Left ventricle myocardium inferior (tissue), 1 donor: ENCODE measurements at regions not wholly inside any gene's neighbourhood (a gene's known extent, or its start where the extent isn't known, plus 50 kb on each side); places are given as distances from the start of the nearest gene placed in this dataset.
"Not testable (repeated sequence)": the region's sequence is repeated elsewhere in the genome, so short reads cannot be mapped to it uniquely, and the experiment has no call there.

Source experiments
- DNase-seq: peaks from one replicate; pipeline ENCODE4 v3.0.0-alpha.2; 2020
- H3K27ac ChIP-seq: fragments of 200-600 bp; replicated peaks from 2 replicates; pipeline ENCODE4 v1.8.0; 2021
- H3K27me3 ChIP-seq: fragments of 200-600 bp; 2 replicates; pipeline ENCODE4 v1.8.0; 2021; ENCODE audit warnings: low read depth
- H3K36me3 ChIP-seq: fragments of 200-600 bp; 2 replicates; pipeline ENCODE4 v1.8.0; 2021
- H3K4me1 ChIP-seq: fragments of 200-600 bp; 2 replicates; pipeline ENCODE4 v1.8.0; 2021
- H3K4me3 ChIP-seq: fragments of 200-600 bp; 2 replicates; pipeline ENCODE4 v1.8.0; 2021; ENCODE audit warnings: mild to moderate bottlenecking, moderate library complexity
- H3K9me3 ChIP-seq: fragments of 200-600 bp; replicated peaks from 2 replicates; pipeline ENCODE4 v1.8.0; 2021
- intact Hi-C: fragments of 100-400 bp; cut with micrococcal nuclease; formaldehyde crosslinking; loops from one replicate; pipeline ENCODE4 v1.11.0; 2022
- TF ChIP-seq, protein P1 (sequence below): fragments of 200-600 bp; IDR thresholded peaks from 2 replicates; pipeline ENCODE4 v1.8.0; 2021; ENCODE audit warnings: antibody characterized with exemption, mild to moderate bottlenecking, borderline replicate concordance
- donor health status: DM: no; HTN: yes; CAD: no; lungs with severe emphysema.

DNA sequence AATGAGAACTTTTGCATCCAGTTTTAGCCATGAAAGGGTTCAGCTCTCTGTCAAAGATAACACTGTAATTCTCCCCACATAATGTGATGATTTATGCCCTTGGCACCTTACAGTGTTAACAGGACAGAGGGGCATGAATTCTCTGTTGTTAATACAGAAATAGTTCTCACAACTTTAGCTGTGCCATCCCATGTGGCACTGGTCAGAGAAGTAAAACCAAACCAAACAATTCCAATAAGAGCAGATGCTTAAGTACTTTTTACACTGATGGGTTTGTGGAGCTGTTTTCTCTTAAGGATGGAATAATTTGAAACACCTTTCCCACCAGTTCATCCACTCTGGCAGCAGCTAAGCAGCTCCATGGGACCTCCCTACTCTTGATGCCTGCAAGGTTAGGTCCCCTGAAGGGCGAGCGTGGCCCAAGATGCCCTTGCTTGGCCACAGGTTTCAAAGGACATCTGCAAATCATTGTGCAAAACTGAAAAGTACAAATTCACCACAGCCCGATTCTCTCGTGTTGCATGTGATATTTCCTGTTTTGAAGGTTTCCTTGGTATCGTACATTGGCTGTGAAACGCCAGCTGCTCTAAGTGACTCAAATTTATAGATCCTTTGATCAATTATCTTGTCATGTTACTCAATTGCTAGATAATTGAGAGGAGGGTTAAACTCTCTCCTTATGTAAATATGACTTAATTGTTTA, 82.5 kb upstream of the CREB5 start:
- no peaks in the 10 kb centered on the region for H3K27me3 ChIP-seq
- TF ChIP-seq, protein P1, sequence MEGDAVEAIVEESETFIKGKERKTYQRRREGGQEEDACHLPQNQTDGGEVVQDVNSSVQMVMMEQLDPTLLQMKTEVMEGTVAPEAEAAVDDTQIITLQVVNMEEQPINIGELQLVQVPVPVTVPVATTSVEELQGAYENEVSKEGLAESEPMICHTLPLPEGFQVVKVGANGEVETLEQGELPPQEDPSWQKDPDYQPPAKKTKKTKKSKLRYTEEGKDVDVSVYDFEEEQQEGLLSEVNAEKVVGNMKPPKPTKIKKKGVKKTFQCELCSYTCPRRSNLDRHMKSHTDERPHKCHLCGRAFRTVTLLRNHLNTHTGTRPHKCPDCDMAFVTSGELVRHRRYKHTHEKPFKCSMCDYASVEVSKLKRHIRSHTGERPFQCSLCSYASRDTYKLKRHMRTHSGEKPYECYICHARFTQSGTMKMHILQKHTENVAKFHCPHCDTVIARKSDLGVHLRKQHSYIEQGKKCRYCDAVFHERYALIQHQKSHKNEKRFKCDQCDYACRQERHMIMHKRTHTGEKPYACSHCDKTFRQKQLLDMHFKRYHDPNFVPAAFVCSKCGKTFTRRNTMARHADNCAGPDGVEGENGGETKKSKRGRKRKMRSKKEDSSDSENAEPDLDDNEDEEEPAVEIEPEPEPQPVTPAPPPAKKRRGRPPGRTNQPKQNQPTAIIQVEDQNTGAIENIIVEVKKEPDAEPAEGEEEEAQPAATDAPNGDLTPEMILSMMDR = no peak
- no peak overlapping the region for H3K27ac ChIP-seq
- intact Hi-C loops = no loop called here
- H3K36me3 ChIP-seq = no peaks in the 10 kb centered on the region
- no peaks in the 10 kb centered on the region for H3K9me3 ChIP-seq
- H3K4me1 ChIP-seq = peaks cover 15% of the 10 kb centered on the region
- H3K4me3 ChIP-seq = no peak overlapping the region
- DNase-seq = no peak

GRCh38 chr7:28330384-28331070, 81.8 kb upstream of the CREB5 start:
- Histone ChIP-seq H3K9me3 (no peaks in the 10 kb centered on the region), H3K4me1 (peaks cover 15% of the 10 kb centered on the region), H3K27me3 (no peaks in the 10 kb centered on the region), H3K27ac (no peak overlapping the region), H3K36me3 (no peaks in the 10 kb centered on the region), H3K4me3 (no peak overlapping the region)
- DNase-seq = no peak
- TF ChIP-seq, protein P1 = no peak
- intact Hi-C loops = no loop called here

DNA sequence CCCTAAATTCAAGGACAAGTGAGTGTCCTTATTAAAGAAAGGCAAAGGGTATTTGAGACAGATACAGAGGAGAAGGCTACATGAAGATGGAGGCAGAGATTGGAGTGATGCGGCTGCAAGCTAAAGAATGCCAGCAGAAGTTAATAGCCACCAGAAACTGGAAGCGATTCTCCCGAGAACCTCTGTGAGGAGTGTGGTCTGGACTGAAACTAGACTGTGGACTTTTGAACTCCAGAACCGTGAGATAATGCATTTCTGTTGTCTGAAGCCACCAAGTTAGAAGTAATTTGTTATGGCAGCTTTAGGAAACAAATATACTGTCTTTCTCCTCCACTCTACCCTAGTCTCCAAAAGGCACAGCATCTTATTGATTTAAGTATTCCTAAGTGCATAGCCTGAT, 80.3 kb upstream of the CREB5 start:
- no peaks in the 10 kb centered on the region for H3K27me3 ChIP-seq
- no peaks in the 10 kb centered on the region for H3K36me3 ChIP-seq
- H3K27ac ChIP-seq = no peak overlapping the region
- no peaks in the 10 kb centered on the region for H3K9me3 ChIP-seq
- no peak overlapping the region for H3K4me3 ChIP-seq
- H3K4me1 ChIP-seq = peaks cover 15% of the 10 kb centered on the region
- TF ChIP-seq, protein P1 = no peak
- intact Hi-C loops = no loop called here
- DNase-seq = no peak

DNA sequence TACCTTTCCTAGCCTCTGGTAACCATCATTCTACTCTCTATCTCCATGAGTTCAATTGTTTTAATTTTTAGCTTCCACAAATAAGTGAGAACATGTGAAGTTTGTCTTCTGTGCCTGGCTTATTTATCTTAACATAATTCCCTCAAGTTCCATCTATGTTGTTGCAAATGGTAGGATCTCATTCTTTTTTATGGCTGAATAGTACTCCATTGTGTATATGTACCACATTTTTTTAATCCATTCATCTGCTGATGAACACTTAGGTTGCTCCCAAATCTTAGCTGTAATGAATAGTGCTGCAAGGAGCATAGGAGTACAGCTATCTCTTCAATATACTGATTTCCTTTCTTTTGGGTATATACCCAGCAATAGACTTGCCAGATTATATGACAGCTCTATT, 78.8 kb upstream of the CREB5 start:
- H3K36me3 ChIP-seq, H3K4me3 ChIP-seq, H3K27ac ChIP-seq, intact Hi-C loops, H3K9me3 ChIP-seq, H3K27me3 ChIP-seq, DNase-seq: not testable (repeated sequence)
- peaks cover 15% of the 10 kb centered on the region for H3K4me1 ChIP-seq

DNA sequence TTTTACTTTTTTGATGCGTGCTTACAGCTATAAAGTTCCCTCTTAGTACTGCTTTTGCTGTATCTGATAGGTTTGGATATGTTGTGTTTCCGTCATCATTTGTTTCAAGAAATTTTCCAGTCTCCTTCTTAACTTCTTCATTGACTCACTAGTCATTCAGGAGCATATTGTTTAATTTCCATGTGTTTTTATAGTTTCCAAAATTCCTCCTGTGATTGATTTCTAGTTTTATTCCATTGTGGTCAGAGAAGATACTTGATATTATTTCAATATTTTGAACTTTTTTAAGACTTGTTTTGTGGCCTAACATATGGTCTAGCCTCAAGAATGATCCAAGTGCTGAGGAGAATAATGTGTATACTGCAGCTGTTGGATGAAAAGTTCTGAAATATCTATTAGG, 75.5 kb upstream of the CREB5 start:
- H3K27ac ChIP-seq = no peak overlapping the region
- no peaks in the 10 kb centered on the region for H3K36me3 ChIP-seq
- H3K4me3 ChIP-seq = no peak overlapping the region
- TF ChIP-seq, protein P1 = no peak
- no peaks in the 10 kb centered on the region for H3K27me3 ChIP-seq
- no peaks in the 10 kb centered on the region for H3K4me1 ChIP-seq
- no peaks in the 10 kb centered on the region for H3K9me3 ChIP-seq
- intact Hi-C loops = no loop called here
- DNase-seq = no peak

DNA sequence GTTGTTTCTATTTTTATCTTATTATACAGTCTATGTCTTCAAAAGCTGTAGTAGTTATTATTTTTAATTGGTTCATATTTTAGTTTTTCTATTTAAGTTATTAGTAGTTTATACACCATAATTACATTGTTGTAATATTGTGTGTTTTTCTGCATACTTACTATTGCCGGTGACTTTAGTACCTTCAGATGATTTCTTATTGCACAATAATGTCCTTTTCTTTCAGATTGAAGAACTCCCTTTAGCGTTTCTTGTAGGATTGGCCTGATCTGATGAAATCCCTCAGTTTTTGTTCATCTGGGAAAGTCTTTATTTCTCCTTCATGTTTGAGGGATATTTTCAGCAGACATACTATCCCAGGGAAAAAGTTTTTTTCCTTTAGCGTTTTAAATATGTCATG, 74.3 kb upstream of the CREB5 start:
- DNase-seq = no peak
- H3K4me1 ChIP-seq = no peaks in the 10 kb centered on the region
- TF ChIP-seq, protein P1 = no peak
- intact Hi-C loops = no loop called here
- no peak overlapping the region for H3K27ac ChIP-seq
- H3K27me3 ChIP-seq = no peaks in the 10 kb centered on the region
- H3K4me3 ChIP-seq = no peak overlapping the region
- H3K9me3 ChIP-seq = no peaks in the 10 kb centered on the region
- H3K36me3 ChIP-seq = no peaks in the 10 kb centered on the region
